ENCODE measurements at regions not wholly inside any gene's neighbourhood (a gene's known extent, or its start where the extent isn't known, plus 50 kb on each side); places are given as distances from the start of the nearest gene placed in this dataset.

DNA sequence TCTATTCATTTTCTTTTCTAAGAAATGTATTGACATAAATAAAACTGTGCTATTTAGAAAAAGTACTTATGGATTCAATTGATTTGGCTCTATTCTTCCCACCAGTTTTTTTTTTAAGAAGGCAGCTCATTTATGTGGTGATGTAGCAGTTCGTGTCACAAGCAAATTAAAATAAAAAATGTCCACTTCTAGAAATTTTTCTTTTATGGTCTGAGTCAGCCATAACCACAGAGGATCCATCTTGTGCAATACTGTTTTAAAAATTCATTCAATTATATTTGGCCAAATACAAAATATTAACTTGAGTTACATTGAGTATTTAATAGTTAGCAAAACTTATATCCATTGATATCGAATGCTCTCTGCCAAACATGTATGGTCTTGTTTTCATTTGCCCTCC, 207.9 kb upstream of the FAT1 start:
- TF ChIP-seq, protein P1, sequence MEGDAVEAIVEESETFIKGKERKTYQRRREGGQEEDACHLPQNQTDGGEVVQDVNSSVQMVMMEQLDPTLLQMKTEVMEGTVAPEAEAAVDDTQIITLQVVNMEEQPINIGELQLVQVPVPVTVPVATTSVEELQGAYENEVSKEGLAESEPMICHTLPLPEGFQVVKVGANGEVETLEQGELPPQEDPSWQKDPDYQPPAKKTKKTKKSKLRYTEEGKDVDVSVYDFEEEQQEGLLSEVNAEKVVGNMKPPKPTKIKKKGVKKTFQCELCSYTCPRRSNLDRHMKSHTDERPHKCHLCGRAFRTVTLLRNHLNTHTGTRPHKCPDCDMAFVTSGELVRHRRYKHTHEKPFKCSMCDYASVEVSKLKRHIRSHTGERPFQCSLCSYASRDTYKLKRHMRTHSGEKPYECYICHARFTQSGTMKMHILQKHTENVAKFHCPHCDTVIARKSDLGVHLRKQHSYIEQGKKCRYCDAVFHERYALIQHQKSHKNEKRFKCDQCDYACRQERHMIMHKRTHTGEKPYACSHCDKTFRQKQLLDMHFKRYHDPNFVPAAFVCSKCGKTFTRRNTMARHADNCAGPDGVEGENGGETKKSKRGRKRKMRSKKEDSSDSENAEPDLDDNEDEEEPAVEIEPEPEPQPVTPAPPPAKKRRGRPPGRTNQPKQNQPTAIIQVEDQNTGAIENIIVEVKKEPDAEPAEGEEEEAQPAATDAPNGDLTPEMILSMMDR (optimal IDR thresholded peaks at IDR 0.05 in 1 of 3, IDR thresholded peaks at IDR 0.05 in 1 of 3, conservative IDR thresholded peaks at IDR 0.05 in 1 of 3; ENCODE audit: extremely low read depth in 1 of 3, insufficient read depth in 2 of 3, low read length in 3 of 3) = no peak
- no peak for TF ChIP-seq EZH2 (IDR thresholded peaks at IDR 0.05; ENCODE audit: low read length)
